Adrenal gland (tissue), 5 donors: ENCODE measurements at regions not wholly inside any gene's neighbourhood (a gene's known extent, or its start where the extent isn't known, plus 50 kb on each side); places are given as distances from the start of the nearest gene placed in this dataset.

ENCODE experiments used
- CTCF ChIP-seq, 6 experiments: fragments of 450-650 bp in 4 of 6; fragments of 200-600 bp in 2 of 6; sonication (generic) in 1 of 6; IDR thresholded peaks; 1 replicate in 5 of 6; 2 replicates in 1 of 6; pipeline versions ENCODE4 v1.5.1 to v1.8.0; 2016 to 2021; ENCODE audit warnings: antibody characterized with exemption in 6 of 6, mild to moderate bottlenecking in 2 of 6, moderate library complexity in 1 of 6
- POLR2A ChIP-seq, 2 donors: fragments of 450-650 bp; IDR thresholded peaks; one replicate each; pipeline ENCODE4 v1.6.1; 2017; ENCODE audit warnings: antibody characterized with exemption in 2 of 2, mild to moderate bottlenecking in 2 of 2, moderate library complexity in 1 of 2
- donor health status: DM: no; HTN: no; CAD: no.

DNA sequence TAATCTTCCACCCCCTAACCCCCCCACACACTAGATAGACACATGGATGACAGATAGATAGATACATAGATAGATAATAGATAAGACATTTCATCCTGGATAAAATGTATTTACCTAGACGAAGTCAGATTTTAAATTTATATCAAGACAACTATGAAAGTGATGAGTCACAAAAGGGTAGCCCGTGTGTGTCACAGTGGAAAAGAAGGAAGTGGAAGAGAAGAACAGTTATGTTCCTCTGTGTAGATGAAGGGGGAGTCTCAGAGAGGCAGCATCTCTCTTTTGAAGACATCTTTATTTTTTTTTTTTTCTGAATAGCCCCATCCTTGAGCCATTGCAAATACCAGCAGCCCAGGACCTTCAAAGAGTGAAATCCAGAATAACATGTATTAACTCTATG, 121.7 kb upstream of the VGLL2 start:
- TF ChIP-seq CTCF (IDR thresholded peaks at IDR 0.05) (no peak), POLR2A (IDR thresholded peaks at IDR 0.05) (no peak)
